ENCODE measurements at regions not wholly inside any gene's neighbourhood (a gene's known extent, or its start where the extent isn't known, plus 50 kb on each side); places are given as distances from the start of the nearest gene placed in this dataset.
"Not testable (repeated sequence)": the region's sequence is repeated elsewhere in the genome, so short reads cannot be mapped to it uniquely, and the experiment has no call there.

- H3K4me3 ChIP-seq (ENCODE audit: control insufficient read depth, low read depth, low read length): no peak overlapping the region
- no peak for TF ChIP-seq CTCF (IDR thresholded peaks at IDR 0.05; ENCODE audit: control insufficient read depth, insufficient read depth, low read depth, low read length, missing control alignments)
- DNase-seq (ENCODE audit: low read depth): no peak
These were observed 170.6 kb upstream of the CCDC196 start for GRCh38 chr14:66315548-66315947.

DNA sequence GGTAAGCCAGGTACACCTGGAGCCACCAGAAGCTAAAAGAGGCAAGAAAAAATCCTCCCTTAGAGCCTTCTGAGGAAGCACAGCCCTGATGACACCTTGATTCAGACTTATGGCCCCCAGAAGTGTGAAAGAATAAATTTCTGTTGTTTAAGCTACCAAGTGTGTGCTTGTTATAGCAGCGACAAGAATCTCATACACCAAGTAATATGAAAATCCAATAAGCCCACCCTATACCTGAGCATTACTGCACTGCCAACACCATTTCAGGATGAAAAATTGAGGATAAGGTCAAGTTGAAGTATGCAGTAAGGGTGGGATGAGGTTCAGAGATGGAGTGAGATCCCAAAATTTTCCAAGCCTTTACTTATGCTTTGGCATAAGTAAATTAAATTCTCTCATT lies 163.6 kb upstream of the CCDC196 start:
- no peak overlapping the region for H3K4me3 ChIP-seq (ENCODE audit: control insufficient read depth, low read depth, low read length)
- TF ChIP-seq CTCF (IDR thresholded peaks at IDR 0.05; ENCODE audit: control insufficient read depth, insufficient read depth, low read depth, low read length, missing control alignments): no peak

GRCh38 chr14:66330228-66330627 lies 155.9 kb upstream of the CCDC196 start:
- no peak for DNase-seq (ENCODE audit: low read depth)
- H3K4me3 ChIP-seq (ENCODE audit: control insufficient read depth, low read depth, low read length): no peak overlapping the region
- no peak for TF ChIP-seq CTCF (IDR thresholded peaks at IDR 0.05; ENCODE audit: control insufficient read depth, insufficient read depth, low read depth, low read length, missing control alignments)

More for the DNA sequence above, 163.6 kb upstream of the CCDC196 start:
- no peak for DNase-seq (ENCODE audit: low read depth)

DNA sequence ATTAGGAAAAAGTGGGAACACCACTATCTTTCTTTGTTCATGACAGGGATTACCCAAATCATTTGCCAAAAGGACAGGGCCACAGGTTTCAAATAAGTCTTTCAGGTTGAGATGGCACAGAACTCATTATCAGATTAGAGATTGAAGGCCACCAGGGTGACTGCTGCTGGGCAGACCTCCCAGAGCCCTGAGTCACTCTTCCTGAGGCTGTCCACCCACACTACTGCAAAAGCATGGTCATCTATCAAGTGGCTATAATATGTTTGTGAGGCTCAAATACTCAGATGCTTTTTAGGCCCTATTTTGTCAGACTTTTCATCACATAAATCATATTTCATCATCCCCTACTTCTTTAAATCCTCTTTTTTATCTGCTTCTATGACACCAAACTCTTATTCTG lies 155.3 kb upstream of the CCDC196 start:
- TF ChIP-seq CTCF (IDR thresholded peaks at IDR 0.05; ENCODE audit: control insufficient read depth, insufficient read depth, low read depth, low read length, missing control alignments): no peak
- no peak for DNase-seq (ENCODE audit: low read depth)
- H3K4me3 ChIP-seq (ENCODE audit: control insufficient read depth, low read depth, low read length): no peak overlapping the region

DNA sequence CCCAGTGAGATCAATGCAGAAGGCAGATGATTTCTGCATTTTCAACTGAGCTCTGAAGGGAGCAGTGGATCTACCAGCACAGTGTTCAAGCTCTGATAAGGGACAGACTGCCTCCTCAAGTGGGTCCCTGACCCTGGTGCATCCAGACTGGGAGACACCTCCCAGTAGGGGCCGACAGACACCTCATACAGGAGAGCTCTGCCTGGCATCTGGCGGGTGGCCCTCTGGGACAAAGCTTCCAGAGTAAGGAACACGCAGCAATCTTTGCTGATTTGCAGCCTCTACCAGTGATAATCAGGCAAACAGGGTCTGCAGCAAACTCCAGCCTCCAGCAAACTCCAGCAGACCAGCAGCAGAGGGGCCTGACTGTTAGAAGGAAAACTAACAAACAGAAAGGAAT lies 152.9 kb upstream of the CCDC196 start:
- not testable (repeated sequence) for H3K4me3 ChIP-seq (ENCODE audit: control insufficient read depth, low read depth, low read length); DNase-seq (ENCODE audit: low read depth)

- DNase-seq (ENCODE audit: low read depth): no peak
- no peak overlapping the region for H3K4me3 ChIP-seq (ENCODE audit: control insufficient read depth, low read depth, low read length)
- no peak for TF ChIP-seq CTCF (IDR thresholded peaks at IDR 0.05; ENCODE audit: control insufficient read depth, insufficient read depth, low read depth, low read length, missing control alignments)
These were observed 144.9 kb upstream of the CCDC196 start for GRCh38 chr14:66341239-66341638.

GRCh38 chr14:66345986-66346385 lies 140.2 kb upstream of the CCDC196 start:
- DNase-seq (ENCODE audit: low read depth): no peak
- TF ChIP-seq CTCF (IDR thresholded peaks at IDR 0.05; ENCODE audit: control insufficient read depth, insufficient read depth, low read depth, low read length, missing control alignments): no peak
- no peak overlapping the region for H3K4me3 ChIP-seq (ENCODE audit: control insufficient read depth, low read depth, low read length)

Measured in AG09309 (cell line).